DOHH2 (cell line): ENCODE measurements at regions not wholly inside any gene's neighbourhood (a gene's known extent, or its start where the extent isn't known, plus 50 kb on each side); places are given as distances from the start of the nearest gene placed in this dataset.

Source experiments
- H3F3A ChIP-seq: fragments of 200-600 bp; sonication (generic), shearing (Covaris generic); 2 replicates; pipeline ENCODE4 v1.6.0; 2016; ENCODE audit warnings: antibody characterized with exemption, mild to moderate bottlenecking; ENCODE audit not compliant: control insufficient read depth, insufficient read depth
- H3K27ac ChIP-seq: fragments of 200-600 bp; sonication (generic); 2 replicates; pipeline ENCODE4 v1.5.1; 2014; ENCODE audit warnings: low read depth, mild to moderate bottlenecking, low read length, moderate library complexity
- H3K27me3 ChIP-seq: fragments of 200-600 bp; sonication (generic); 2 replicates; pipeline ENCODE4 v1.6.1; 2014; ENCODE audit warnings: mild to moderate bottlenecking, low read length, mixed read lengths; ENCODE audit not compliant: control insufficient read depth
- H3K36me3 ChIP-seq: fragments of 200-600 bp; sonication (generic); 2 replicates; pipeline ENCODE4 v1.6.1; 2014; ENCODE audit warnings: mild to moderate bottlenecking, low read length, moderate library complexity, mixed read lengths; ENCODE audit not compliant: control insufficient read depth
- H3K4me1 ChIP-seq: fragments of 200-600 bp; sonication (generic); 2 replicates; pipeline ENCODE4 v1.6.1; 2014; ENCODE audit warnings: mild to moderate bottlenecking, low read length, mixed read lengths; ENCODE audit not compliant: control insufficient read depth
- H3K4me2 ChIP-seq: fragments of 200-600 bp; sonication (generic); 2 replicates; pipeline ENCODE4 v1.6.0; 2014; ENCODE audit warnings: mild to moderate bottlenecking, low read length, moderate library complexity
- H3K4me3 ChIP-seq: fragments of 200-600 bp; sonication (generic); 2 replicates; pipeline ENCODE4 v1.5.1; 2014; ENCODE audit warnings: mild to moderate bottlenecking, low read length, mixed read lengths
- H3K79me2 ChIP-seq: fragments of 200-600 bp; sonication (generic); 2 replicates; pipeline ENCODE4 v1.6.1; 2014; ENCODE audit warnings: mild to moderate bottlenecking, low read length, mixed read lengths; ENCODE audit not compliant: control insufficient read depth
- H3K9me2 ChIP-seq: fragments of 200-600 bp; sonication (generic); replicated peaks from 2 replicates; pipeline ENCODE4 v1.6.1; 2014; ENCODE audit warnings: mild to moderate bottlenecking, low read length, mixed read lengths; ENCODE audit not compliant: control insufficient read depth
- H3K9me3 ChIP-seq: fragments of 200-600 bp; sonication (generic); 2 replicates; pipeline ENCODE4 v1.6.1; 2014; ENCODE audit warnings: antibody characterized with exemption, low read length, mixed read lengths; ENCODE audit not compliant: control insufficient read depth, insufficient read depth
- H4K20me1 ChIP-seq: fragments of 200-600 bp; sonication (generic); 2 replicates; pipeline ENCODE4 v1.6.0; 2014; ENCODE audit warnings: low read depth, mild to moderate bottlenecking, antibody characterized with exemption, low read length, moderate library complexity; ENCODE audit not compliant: control insufficient read depth, insufficient read depth
- EZH2phosphoT487 ChIP-seq: fragments of 200-600 bp; sonication (generic); IDR thresholded peaks from 2 replicates; pipeline ENCODE4 v1.6.1; 2017; ENCODE audit warnings: borderline replicate concordance, mild to moderate bottlenecking, antibody characterized with exemption, low read length, moderate library complexity, mixed read lengths
- TF ChIP-seq, protein P1 (sequence below): fragments of 200-600 bp; sonication (generic); IDR thresholded peaks from one replicate; pipeline ENCODE4 v1.5.1; 2014; ENCODE audit warnings: antibody characterized with exemption, mild to moderate bottlenecking, low read depth, low read length; ENCODE audit not compliant: poor library complexity, severe bottlenecking

GRCh38 chr4:180190382-180190781 is 2052.8 kb upstream of the TENM3 start:
- Histone ChIP-seq H3F3A (no peaks in the 10 kb centered on the region), H3K79me2 (no peaks in the 10 kb centered on the region), H3K9me2 (no peaks in the 10 kb centered on the region), H3K27me3 (no peaks in the 10 kb centered on the region), H3K9me3 (no peaks in the 10 kb centered on the region), H3K27ac (no peak overlapping the region), H3K4me2 (no peak overlapping the region), H3K4me3 (no peak overlapping the region), H3K36me3 (no peaks in the 10 kb centered on the region), H3K4me1 (no peaks in the 10 kb centered on the region), H4K20me1 (no peaks in the 10 kb centered on the region)
- no peak for TF ChIP-seq EZH2phosphoT487
- TF ChIP-seq, protein P1, sequence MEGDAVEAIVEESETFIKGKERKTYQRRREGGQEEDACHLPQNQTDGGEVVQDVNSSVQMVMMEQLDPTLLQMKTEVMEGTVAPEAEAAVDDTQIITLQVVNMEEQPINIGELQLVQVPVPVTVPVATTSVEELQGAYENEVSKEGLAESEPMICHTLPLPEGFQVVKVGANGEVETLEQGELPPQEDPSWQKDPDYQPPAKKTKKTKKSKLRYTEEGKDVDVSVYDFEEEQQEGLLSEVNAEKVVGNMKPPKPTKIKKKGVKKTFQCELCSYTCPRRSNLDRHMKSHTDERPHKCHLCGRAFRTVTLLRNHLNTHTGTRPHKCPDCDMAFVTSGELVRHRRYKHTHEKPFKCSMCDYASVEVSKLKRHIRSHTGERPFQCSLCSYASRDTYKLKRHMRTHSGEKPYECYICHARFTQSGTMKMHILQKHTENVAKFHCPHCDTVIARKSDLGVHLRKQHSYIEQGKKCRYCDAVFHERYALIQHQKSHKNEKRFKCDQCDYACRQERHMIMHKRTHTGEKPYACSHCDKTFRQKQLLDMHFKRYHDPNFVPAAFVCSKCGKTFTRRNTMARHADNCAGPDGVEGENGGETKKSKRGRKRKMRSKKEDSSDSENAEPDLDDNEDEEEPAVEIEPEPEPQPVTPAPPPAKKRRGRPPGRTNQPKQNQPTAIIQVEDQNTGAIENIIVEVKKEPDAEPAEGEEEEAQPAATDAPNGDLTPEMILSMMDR = no peak

- no peaks in the 10 kb centered on the region for H3K9me3 ChIP-seq
- no peaks in the 10 kb centered on the region for H3K36me3 ChIP-seq
- H4K20me1 ChIP-seq = no peaks in the 10 kb centered on the region
- H3K4me3 ChIP-seq = no peak overlapping the region
- no peaks in the 10 kb centered on the region for H3F3A ChIP-seq
- no peaks in the 10 kb centered on the region for H3K4me1 ChIP-seq
- H3K9me2 ChIP-seq = no peaks in the 10 kb centered on the region
- H3K27me3 ChIP-seq = no peaks in the 10 kb centered on the region
- H3K79me2 ChIP-seq = no peaks in the 10 kb centered on the region
- no peak for TF ChIP-seq EZH2phosphoT487
- TF ChIP-seq, protein P1 = no peak
- no peak overlapping the region for H3K4me2 ChIP-seq
- H3K27ac ChIP-seq = no peak overlapping the region
These were observed 2045.7 kb upstream of the TENM3 start for GRCh38 chr4:180197471-180197870.

DNA sequence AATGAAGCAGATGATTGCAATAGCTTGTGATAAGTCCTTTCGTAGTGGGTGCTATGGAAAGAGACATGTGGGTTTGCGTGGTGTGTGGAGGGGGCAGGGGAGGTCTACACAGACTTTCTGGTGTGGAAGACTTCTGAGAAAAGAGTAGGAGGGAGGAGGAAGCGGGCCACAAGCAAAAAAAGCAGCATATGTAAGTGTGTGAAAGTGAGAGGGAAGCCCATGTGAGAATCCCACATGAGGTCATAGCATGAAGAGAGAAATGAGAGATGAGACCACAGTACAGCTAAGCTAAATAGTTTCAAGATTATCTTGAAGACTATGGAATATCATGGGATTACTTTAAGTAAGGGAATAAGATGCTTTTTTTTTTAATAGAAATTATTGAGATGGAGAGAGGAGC is 2039.9 kb upstream of the TENM3 start:
- H3K9me3 ChIP-seq = no peaks in the 10 kb centered on the region
- no peaks in the 10 kb centered on the region for H3K4me1 ChIP-seq
- no peak overlapping the region for H3K27ac ChIP-seq
- no peaks in the 10 kb centered on the region for H3F3A ChIP-seq
- no peaks in the 10 kb centered on the region for H3K79me2 ChIP-seq
- no peaks in the 10 kb centered on the region for H3K9me2 ChIP-seq
- H3K4me3 ChIP-seq = no peak overlapping the region
- no peaks in the 10 kb centered on the region for H3K36me3 ChIP-seq
- no peak overlapping the region for H3K4me2 ChIP-seq
- no peaks in the 10 kb centered on the region for H4K20me1 ChIP-seq
- H3K27me3 ChIP-seq = no peaks in the 10 kb centered on the region
- no peak for TF ChIP-seq EZH2phosphoT487
- TF ChIP-seq, protein P1 = no peak

DNA sequence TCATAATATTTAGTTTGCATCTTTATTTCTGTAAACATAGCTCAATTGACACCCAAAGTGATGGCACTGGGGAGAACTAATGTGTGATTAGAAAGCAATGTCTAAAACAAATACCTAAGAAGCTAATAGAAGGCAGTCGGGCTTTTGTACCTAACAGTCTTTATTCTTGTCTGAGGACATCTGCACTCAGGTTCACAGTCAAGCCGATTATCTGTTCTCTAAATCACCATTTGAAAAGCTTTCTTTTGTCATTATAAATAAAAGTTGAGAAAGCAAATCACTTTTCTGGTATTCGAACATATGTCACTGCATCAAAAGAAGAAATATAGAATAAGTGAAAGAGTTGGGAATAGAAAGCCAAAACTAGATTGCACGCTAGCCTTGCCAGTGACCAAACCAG is 2037.9 kb upstream of the TENM3 start:
- TF ChIP-seq EZH2phosphoT487 = no peak
- TF ChIP-seq, protein P1 = no peak

More for the DNA sequence above, 2037.9 kb upstream of the TENM3 start:
- Histone ChIP-seq H3K4me2 (no peak overlapping the region), H3K79me2 (no peaks in the 10 kb centered on the region), H3K27ac (no peak overlapping the region), H3K9me3 (no peaks in the 10 kb centered on the region), H3K36me3 (no peaks in the 10 kb centered on the region), H3K4me1 (no peaks in the 10 kb centered on the region), H3K4me3 (no peak overlapping the region), H4K20me1 (no peaks in the 10 kb centered on the region), H3F3A (no peaks in the 10 kb centered on the region), H3K9me2 (no peaks in the 10 kb centered on the region), H3K27me3 (no peaks in the 10 kb centered on the region)
